NCI-H2196 (cell line): ENCODE measurements at regions not wholly inside any gene's neighbourhood (a gene's known extent, or its start where the extent isn't known, plus 50 kb on each side); places are given as distances from the start of the nearest gene placed in this dataset.

Source experiments
- DNase-seq: peaks from one replicate; lab custom pipeline; 2025; ENCODE audit not compliant: unreplicated experiment; lab: John Stamatoyannopoulos, UW

DNA sequence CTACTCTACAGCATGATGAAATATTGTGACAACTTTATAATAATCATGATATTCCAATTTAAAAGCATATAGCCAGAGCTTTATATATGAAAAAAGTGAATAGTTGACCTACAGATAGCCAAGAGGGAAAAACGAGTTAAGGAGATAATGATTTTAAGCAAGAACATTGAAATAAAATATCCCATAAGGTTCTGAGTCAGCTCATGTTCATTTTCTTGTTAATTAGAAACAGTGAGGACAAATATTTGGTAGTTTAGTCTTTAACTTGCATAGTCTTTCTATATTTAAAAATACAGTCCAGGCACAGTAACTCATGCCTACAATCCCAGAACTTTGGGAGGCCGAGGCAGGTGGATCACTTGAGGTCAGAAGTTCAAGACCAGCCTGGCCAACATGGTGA, 55.8 kb upstream of the CDH6 start:
- no peak for DNase-seq

DNA sequence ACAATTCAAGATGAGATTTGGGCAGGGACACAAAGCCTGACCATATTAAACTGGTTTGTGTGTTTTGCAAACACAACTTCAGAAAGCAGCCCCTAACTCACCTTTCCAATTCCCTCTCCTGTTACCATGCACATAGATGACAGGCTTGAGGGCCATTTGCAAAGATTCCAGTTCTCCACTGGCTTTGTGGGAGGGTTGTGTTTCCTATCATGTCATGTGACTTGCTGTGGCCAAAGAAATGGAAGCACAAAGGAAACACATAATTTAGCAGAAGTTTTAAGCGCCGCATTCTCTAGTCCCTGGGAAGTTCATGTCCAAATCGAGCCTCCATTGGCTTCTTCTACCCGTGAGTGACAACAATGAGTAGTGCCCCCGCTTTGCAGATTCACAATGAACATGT, 57.9 kb upstream of the CDH6 start:
- no peak for DNase-seq

DNA sequence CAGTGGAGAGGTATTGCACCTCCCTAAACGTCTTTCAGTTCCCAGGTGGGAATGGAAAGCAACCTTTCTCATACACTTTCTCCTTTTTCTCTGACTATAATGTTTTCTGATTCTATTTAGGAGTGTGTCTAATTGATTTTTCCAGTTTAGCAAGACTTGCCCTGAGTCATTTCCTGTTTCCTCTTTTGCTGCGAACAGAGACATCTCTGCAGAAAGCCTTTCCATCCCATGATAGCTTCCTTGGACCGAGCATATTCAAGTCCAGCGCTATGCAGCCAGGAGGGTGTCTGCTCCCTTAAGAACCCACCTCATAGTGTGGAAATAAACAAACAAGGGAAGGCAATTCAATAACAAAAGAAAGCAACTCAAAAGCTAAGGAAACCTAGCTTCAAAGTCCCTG, 60.0 kb upstream of the CDH6 start:
- no peak for DNase-seq

DNA sequence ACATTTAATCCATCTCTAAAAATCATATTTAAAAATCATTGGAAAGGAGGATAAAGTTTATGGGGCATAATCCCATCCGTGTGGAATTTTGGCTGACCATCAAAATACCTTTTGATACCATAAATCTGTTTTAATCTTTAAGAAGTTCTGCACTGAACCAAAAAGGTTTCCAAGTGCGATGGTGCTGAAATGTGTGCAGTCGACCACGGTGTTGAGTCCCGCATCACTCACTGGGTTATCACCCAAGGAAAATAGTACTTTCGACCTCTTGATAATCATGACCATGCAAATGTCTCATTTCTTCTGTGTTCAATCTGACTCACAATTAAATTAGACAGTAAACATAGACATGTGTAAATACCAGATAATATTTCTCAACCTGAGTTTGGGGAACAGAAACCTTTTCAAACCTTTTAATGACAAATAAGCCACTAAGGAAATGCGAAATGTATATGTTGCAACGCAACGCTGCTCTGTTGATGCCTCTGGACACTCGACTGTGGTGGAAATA, 62.0 kb upstream of the CDH6 start:
- no peak for DNase-seq

- DNase-seq: no peak
Observed at GRCh38 chr5:31130676-31131075, 62.8 kb upstream of the CDH6 start.

GRCh38 chr5:31124651-31125305, 68.7 kb upstream of the CDH6 start:
- DNase-seq: no peak

DNA sequence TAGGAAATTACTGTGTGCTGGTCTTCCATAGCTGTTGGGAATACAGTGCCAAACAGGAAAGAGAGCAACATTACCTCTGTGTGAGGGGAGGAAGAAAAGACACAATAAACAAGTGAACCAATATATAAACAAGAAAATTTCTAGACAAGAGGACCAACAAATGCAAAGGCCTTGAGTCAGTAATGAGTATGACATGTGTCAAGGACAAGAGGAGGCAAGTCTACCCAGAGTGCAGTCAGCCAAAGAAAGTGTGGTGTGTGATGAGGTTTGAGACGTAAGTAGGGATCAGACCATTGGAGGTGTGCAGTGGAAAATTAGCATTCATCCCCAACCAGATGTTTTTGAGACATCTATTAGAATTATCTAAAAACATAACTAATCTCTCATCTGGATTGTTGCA, 69.5 kb upstream of the CDH6 start:
- DNase-seq: no peak

DNA sequence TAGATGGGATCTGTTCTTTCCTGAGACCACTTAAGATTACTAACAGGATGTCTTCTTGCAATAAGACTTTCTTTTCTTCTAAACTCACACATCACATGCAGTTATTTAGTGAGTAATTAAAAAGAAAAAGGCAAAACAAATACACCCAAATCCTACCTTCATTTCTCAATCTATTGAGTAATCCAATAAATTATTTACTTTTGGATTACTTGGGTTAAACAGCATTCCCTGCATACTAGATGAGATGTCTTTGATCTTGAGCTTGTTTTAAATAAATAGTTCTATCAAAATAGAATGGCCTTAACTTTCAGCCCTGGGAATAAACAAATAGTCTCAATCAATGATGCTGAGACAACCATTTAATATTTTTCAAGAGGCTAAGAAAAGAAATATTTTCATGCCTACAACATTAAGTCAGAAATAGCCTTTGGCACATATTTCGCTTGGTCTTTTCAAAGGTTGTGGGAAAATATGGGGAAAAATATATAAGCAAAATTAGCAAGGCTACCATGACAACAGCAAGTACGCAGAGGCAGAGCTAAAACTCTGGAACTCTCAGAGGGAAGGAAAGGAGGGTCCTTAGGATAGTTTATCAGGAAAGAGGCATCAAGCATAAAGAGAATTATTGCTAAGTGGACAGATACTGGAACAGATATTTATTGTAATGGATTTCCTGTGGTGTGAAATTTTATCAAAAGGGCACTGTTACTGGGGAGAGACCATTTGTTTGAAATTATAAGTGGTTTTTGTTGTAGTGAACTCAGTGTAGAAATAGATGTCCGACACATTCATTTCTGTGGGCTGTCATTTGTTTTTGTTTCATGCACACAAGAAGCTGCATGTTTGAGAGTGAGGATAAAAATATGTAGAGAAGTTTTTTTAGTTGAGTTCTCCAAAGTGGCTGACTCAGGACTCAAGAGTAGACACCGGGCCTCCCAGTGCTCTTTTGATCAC, 70.2 kb upstream of the CDH6 start:
- no peak for DNase-seq

DNA sequence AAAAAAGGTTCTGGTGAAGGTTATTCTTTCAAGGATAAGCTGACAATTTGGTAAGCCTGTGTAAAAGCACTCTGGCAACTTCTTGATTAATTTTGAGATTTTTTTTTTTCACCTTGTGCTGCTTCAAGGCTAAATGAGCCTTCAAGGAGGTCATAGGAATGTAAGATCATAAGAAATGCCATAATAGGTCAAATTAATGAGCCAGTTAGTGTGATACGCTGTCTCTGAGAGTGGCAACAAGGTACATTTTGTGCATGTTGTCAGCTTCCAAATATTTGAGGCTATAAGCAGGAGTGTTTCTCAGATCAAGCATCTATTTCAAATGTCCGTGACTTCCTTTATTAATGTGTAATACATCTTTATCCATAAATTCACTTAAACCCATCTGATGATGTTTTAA, 72.3 kb upstream of the CDH6 start:
- DNase-seq: no peak

GRCh38 chr5:31120642-31120948, 72.9 kb upstream of the CDH6 start:
- no peak for DNase-seq

- DNase-seq: no peak
Observed at GRCh38 chr5:31119938-31120641, 73.4 kb upstream of the CDH6 start.

- DNase-seq: no peak
Observed at GRCh38 chr5:31116466-31117031, 76.9 kb upstream of the CDH6 start.

- DNase-seq: no peak
Observed at GRCh38 chr5:31114817-31115216, 78.7 kb upstream of the CDH6 start.

- no peak for DNase-seq
Observed at GRCh38 chr5:31113666-31114350, 79.7 kb upstream of the CDH6 start.

GRCh38 chr5:31113101-31113500, 80.4 kb upstream of the CDH6 start:
- no peak for DNase-seq

DNA sequence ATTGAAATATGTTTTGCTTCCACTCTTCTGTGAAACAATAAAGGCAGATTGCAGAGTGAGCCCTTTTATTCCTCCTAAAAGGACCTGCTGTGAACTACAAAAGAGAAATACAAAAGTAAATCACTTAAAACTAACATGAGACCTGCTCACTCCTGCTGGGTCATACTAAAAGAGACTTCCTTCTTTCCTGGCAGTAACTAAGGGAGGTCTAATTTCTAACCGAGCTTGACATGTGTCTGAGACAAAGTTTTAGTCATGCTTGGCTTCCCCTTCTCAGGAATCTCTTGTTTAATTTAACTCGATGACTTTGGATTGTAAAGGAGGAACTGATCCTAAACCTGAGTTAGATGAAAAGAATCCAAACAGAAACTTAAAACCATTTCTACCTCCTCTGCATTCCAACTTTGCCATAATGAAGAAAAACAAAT, 86.4 kb upstream of the CDH6 start:
- DNase-seq: no peak

- DNase-seq: no peak
Observed at GRCh38 chr5:31106691-31107090, 86.8 kb upstream of the CDH6 start.

- no peak for DNase-seq
Observed at GRCh38 chr5:31106278-31106677, 87.2 kb upstream of the CDH6 start.

- no peak for DNase-seq
Observed at GRCh38 chr5:31104775-31105174, 88.7 kb upstream of the CDH6 start.

GRCh38 chr5:31100781-31101310, 92.6 kb upstream of the CDH6 start:
- no peak for DNase-seq
